GM21619 (cell line): ENCODE measurements at regions not wholly inside any gene's neighbourhood (a gene's known extent, or its start where the extent isn't known, plus 50 kb on each side); places are given as distances from the start of the nearest gene placed in this dataset.

Source experiments
- ATAC-seq: cut with Tn5 transposase; IDR thresholded peaks from one replicate; pipeline ENCODE4 v1.9.1; 2021; ENCODE audit not compliant: unreplicated experiment

DNA sequence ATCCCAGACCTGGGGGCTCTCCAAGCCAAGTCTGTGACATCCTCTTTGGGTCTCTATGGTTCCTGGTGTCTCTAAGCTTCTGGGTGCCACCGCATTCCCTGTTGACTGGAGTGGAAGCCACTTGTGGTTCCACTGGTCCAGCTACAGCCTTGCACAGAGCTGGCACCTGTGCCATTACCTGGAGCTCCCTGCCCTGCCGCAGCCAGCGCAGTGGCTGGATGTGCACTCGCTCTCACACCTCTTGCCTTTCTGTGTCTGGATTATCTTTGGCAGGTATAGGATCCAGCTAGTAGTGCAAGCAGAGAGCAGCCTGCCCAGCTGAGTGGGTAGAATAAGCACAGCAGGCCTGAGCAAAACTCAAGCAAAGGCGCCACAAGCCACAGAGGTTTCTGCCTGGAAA is 1635.5 kb downstream of the OTOL1 start:
- ATAC-seq, result no peak

DNA sequence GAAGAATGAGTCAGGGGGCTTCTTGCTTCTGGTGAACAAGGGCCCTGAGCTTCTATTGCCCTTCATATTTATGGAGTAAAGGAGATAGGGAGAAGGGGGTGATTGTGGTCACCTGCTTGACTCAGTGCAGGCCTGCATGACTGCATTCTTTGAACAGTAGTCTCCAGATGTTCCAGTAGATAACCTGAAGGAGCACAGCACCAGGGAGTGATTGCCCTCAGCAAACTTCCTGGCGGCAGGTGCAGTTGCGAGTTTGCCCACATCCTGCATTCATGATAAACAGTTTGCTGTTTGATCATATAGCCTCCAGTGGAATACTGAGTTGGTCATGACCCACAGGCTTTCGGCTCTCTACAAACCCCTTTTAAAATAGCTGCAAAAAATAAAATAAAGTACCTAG is 1632.7 kb downstream of the OTOL1 start:
- no peak for ATAC-seq

DNA sequence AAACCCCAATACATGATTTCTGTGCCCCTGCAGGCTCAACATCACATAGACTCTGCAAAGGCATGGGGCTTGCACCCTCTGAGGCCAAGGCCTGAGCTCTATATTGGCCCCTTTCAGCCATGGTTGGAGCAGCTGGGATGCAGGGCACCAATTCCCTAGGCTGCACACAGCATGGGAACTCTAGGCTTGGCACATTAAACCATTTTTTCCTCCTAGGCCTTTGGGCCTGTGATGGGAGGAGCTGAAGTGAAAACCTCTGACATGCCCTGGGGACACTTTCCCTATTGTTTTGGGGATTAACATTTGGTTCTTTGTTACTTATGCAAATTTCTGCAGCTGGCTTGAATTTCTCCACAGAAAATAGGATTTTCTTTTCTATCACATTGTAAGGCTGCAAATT is 1629.5 kb downstream of the OTOL1 start:
- ATAC-seq, result no peak
